ENCODE measurements at regions not wholly inside any gene's neighbourhood (a gene's known extent, or its start where the extent isn't known, plus 50 kb on each side); places are given as distances from the start of the nearest gene placed in this dataset.

DNA sequence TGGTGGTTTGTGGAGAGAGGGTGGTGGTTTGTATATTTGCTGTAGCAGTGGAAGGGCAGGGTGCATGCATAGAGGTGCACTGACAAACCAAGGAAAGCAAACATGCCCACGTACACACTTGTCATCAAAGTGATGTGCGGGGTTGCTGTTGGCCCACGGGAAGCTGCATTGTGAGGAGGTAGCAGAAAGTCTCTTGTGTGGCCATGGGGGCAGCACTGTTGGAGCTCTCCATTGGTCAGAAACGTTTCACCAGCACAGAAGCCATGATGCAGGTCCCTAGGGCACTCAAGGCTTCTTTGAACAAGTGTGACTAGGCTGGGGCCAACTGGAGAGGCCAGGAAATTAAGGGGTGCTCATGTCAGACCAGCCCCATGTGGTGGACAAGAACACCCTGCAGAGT is 174.8 kb upstream of the KLF8 start:
- Mint-ChIP-seq H3K4me3 (ENCODE audit: unreplicated experiment) (no peak overlapping the region), H3K4me1 (ENCODE audit: low read depth) (no peaks in the 10 kb centered on the region)
- peak; percentile 22 for DNase-seq (ENCODE audit: low spot score)

DNA sequence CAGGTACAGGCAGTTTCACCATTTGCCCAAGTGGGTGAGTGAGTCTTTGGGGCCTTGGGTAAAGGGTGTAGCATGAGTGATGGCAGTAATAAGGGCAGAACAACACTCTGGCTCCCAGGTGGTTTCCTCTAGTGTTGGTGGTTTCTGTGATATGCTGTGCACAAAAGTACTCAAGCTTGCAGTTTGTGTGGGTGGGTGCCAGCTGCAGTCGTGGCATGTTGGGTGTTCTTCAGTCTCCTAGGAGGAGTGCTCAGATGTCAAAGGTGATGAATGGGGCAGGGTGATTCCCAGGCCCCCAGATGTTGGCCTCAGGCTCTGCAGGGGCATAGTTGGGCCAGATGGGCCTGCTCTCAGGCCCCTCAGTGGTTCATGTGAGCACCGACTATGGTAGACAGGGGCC is 166.1 kb upstream of the KLF8 start:
- no peaks in the 10 kb centered on the region for H3K36me3 Mint-ChIP-seq (ENCODE audit: low read depth)
- peaks cover 42% of the 10 kb centered on the region for H3K9me3 Mint-ChIP-seq (ENCODE audit: low read depth)
- H3K4me3 Mint-ChIP-seq (ENCODE audit: unreplicated experiment) = no peak overlapping the region
- H3K27me3 Mint-ChIP-seq (ENCODE audit: low read depth) = no peaks in the 10 kb centered on the region
- H3K27ac Mint-ChIP-seq (ENCODE audit: unreplicated experiment) = no peak overlapping the region
- TF ChIP-seq, protein P1, sequence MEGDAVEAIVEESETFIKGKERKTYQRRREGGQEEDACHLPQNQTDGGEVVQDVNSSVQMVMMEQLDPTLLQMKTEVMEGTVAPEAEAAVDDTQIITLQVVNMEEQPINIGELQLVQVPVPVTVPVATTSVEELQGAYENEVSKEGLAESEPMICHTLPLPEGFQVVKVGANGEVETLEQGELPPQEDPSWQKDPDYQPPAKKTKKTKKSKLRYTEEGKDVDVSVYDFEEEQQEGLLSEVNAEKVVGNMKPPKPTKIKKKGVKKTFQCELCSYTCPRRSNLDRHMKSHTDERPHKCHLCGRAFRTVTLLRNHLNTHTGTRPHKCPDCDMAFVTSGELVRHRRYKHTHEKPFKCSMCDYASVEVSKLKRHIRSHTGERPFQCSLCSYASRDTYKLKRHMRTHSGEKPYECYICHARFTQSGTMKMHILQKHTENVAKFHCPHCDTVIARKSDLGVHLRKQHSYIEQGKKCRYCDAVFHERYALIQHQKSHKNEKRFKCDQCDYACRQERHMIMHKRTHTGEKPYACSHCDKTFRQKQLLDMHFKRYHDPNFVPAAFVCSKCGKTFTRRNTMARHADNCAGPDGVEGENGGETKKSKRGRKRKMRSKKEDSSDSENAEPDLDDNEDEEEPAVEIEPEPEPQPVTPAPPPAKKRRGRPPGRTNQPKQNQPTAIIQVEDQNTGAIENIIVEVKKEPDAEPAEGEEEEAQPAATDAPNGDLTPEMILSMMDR (IDR thresholded peaks at IDR 0.05) = no peak
- no peaks in the 10 kb centered on the region for H3K4me1 Mint-ChIP-seq (ENCODE audit: low read depth)
- no peak for DNase-seq (ENCODE audit: low spot score)

More for the DNA sequence above, 174.8 kb upstream of the KLF8 start:
- no peaks in the 10 kb centered on the region for H3K36me3 Mint-ChIP-seq (ENCODE audit: low read depth)
- peaks cover 73% of the 10 kb centered on the region for H3K9me3 Mint-ChIP-seq (ENCODE audit: low read depth)
- TF ChIP-seq, protein P1 (IDR thresholded peaks at IDR 0.05) = no peak
- no peaks in the 10 kb centered on the region for H3K27me3 Mint-ChIP-seq (ENCODE audit: low read depth)
- no peak overlapping the region for H3K27ac Mint-ChIP-seq (ENCODE audit: unreplicated experiment)

DNA sequence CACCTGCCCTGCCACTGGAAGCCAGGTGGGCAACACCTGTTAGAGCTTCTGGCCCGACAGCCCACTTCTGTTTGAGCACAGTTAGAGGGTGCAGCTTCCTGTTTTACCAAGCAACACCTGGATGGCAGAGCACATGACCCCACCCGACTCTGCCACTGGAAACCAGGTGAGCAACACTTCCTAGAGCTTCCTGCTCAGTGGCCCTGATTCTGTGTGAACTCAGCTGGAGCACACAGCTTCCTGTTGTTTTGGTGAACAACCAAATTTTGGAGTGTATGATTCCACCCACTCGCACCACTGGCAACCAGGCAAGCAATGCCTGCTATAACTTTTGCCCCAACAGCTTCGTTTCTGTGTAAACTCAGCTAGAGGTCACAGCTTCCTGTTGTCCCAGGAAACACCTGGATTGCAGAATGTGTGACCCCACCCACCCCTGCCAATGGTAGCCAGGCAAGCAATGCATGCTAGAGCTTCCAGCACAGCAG is 163.8 kb upstream of the KLF8 start:
- H3K27me3 Mint-ChIP-seq (ENCODE audit: low read depth) = no peaks in the 10 kb centered on the region
- peaks cover 21% of the 10 kb centered on the region for H3K9me3 Mint-ChIP-seq (ENCODE audit: low read depth)
- H3K27ac Mint-ChIP-seq (ENCODE audit: unreplicated experiment) = no peak overlapping the region
- no peak for DNase-seq (ENCODE audit: low spot score)
- H3K4me3 Mint-ChIP-seq (ENCODE audit: unreplicated experiment) = no peak overlapping the region
- H3K36me3 Mint-ChIP-seq (ENCODE audit: low read depth) = no peaks in the 10 kb centered on the region
- H3K4me1 Mint-ChIP-seq (ENCODE audit: low read depth) = no peaks in the 10 kb centered on the region
- TF ChIP-seq, protein P1 (IDR thresholded peaks at IDR 0.05) = no peak

DNA sequence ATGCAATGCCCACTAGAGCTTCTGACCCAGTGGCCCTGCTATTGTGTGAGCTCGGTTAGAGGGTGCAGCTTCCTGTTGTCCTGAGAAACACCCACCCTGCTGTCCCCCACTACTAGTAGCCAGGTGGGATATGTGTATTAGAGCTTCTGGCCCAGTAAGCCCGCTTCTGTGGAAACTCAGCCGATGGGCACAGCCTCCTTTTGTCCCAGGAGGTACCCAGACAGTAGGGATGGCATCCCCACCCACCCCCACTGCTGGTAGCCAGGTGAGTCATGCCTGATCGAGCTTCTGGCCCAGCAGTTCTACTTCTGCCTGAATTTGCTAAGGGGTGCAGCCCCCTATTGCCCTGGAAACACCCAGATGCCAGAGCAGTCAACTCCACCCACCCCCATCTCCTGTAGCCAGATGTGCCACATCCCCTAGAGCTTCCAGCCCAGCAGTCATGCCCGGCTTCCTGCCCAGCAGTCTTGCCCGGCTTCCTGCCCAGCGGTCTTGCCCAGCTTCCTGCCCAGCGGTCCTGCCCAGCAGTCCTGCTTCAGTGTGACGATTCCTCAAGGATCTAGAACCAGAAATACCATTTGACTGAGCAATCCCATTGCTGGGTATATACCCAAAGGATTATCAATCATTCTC is 162.7 kb upstream of the KLF8 start:
- TF ChIP-seq, protein P1 (IDR thresholded peaks at IDR 0.05) = no peak
- Mint-ChIP-seq H3K4me1 (ENCODE audit: low read depth) (no peaks in the 10 kb centered on the region), H3K36me3 (ENCODE audit: low read depth) (no peaks in the 10 kb centered on the region), H3K27ac (ENCODE audit: unreplicated experiment) (no peak overlapping the region), H3K4me3 (ENCODE audit: unreplicated experiment) (no peak overlapping the region), H3K27me3 (ENCODE audit: low read depth) (no peaks in the 10 kb centered on the region), H3K9me3 (ENCODE audit: low read depth) (peaks cover 17% of the 10 kb centered on the region)
- DNase-seq (ENCODE audit: low spot score) = no peak

- peaks cover 20% of the 10 kb centered on the region for H3K9me3 Mint-ChIP-seq (ENCODE audit: low read depth)
These were observed 142.8 kb upstream of the KLF8 start for GRCh38 chrX:56089376-56089775.

More at GRCh38 chrX:56089376-56089775, 142.8 kb upstream of the KLF8 start:
- TF ChIP-seq, protein P1 (IDR thresholded peaks at IDR 0.05) = no peak
- Mint-ChIP-seq H3K27me3 (ENCODE audit: low read depth) (no peaks in the 10 kb centered on the region), H3K4me3 (ENCODE audit: unreplicated experiment) (no peak overlapping the region), H3K36me3 (ENCODE audit: low read depth) (no peaks in the 10 kb centered on the region), H3K4me1 (ENCODE audit: low read depth) (no peaks in the 10 kb centered on the region), H3K27ac (ENCODE audit: unreplicated experiment) (no peak overlapping the region)
- no peak for DNase-seq (ENCODE audit: low spot score)

Measured in chondrocyte (in vitro differentiated cells).